GM12878 (cell line): ENCODE measurements at regions not wholly inside any gene's neighbourhood (a gene's known extent, or its start where the extent isn't known, plus 50 kb on each side); places are given as distances from the start of the nearest gene placed in this dataset.

Experiments used
- ATAC-seq: fragments of 200-7000 bp; cut with Tn5 transposase; 3 replicates; pipeline ENCODE4 v1.9.1; 2020; ENCODE audit warnings: mild to moderate bottlenecking, moderate library complexity
- BruUV-seq: library from RNA; stranded (reverse); fragments of 400-500 nt; replicated peaks from 2 replicates; lab custom pipeline; 2021; lab: Mats Ljungman, UMichigan
- CTCF ChIA-PET: fragments of 300-600 bp; sonication (Branson Sonifier 250); formaldehyde crosslinking; extraction: SDS; loops from one replicate; lab custom pipeline; 2021; ENCODE audit warnings: inconsistent platforms; lab: Yijun Ruan, JAX
- POLR2A ChIA-PET: fragments of 350-600 bp; formaldehyde crosslinking; extraction: SDS; loops from one replicate; lab custom pipeline; 2021; ENCODE audit warnings: inconsistent platforms; lab: Charles Lee
- RAD21 ChIA-PET: fragments of 300-600 bp; sonication (Branson Sonifier 250); formaldehyde crosslinking; loops from one replicate; lab custom pipeline; 2023; ENCODE audit warnings: antibody characterized with exemption; ENCODE audit not compliant: unreplicated experiment; lab: Charles Lee
- SMC1A ChIA-PET: fragments of 300-600 bp; sonication (Branson Sonifier 250); formaldehyde crosslinking; loops from one replicate; lab custom pipeline; 2023; ENCODE audit not compliant: unreplicated experiment, uncharacterized antibody; lab: Charles Lee
- DNase-seq: peaks from one replicate; pipeline ENCODE4 v3.0.0-alpha.2; 2011; ENCODE audit warnings: low read depth, low spot score
- FAIRE-seq: peaks from 3 replicates; lab custom pipeline; 2011; peaks lifted over from hg19 to GRCh38; lab: Jason Lieb, UNC
- H2AFZ ChIP-seq: 2 replicates; pipeline ENCODE4 v1.6.0; 2011; ENCODE audit warnings: low read depth, low read length, control low read depth; ENCODE audit not compliant: control insufficient read depth
- H3K27ac ChIP-seq: 2 replicates; pipeline ENCODE4 v1.5.1; 2011; ENCODE audit warnings: control low read depth; ENCODE audit not compliant: control insufficient read depth, insufficient read depth
- H3K27me3 ChIP-seq, 2 experiments: replicated peaks in 1 of 2; 2 replicates each; pipeline versions ENCODE4 v1.6.0 to v1.6.1; 2011; ENCODE audit warnings: low read length in 1 of 2; ENCODE audit not compliant: control insufficient read depth in 2 of 2, insufficient read depth in 2 of 2
- H3K36me3 ChIP-seq, 2 experiments: 2 replicates each; pipeline ENCODE4 v1.5.1; 2011; ENCODE audit warnings: low read length in 1 of 2; ENCODE audit not compliant: control insufficient read depth in 2 of 2, insufficient read depth in 2 of 2
- H3K4me1 ChIP-seq: 2 replicates; pipeline ENCODE4 v1.6.1; 2011; ENCODE audit warnings: mild to moderate bottlenecking, low read length, moderate library complexity, mixed read lengths; ENCODE audit not compliant: control insufficient read depth, insufficient read depth
- H3K4me2 ChIP-seq: 2 replicates; pipeline ENCODE4 v1.6.0; 2011; ENCODE audit warnings: control low read depth; ENCODE audit not compliant: control insufficient read depth, insufficient read depth
- H3K4me3 ChIP-seq: fragments of 200-600 bp; sonication (generic); 2 replicates; pipeline ENCODE4 v1.5.1; 2016
- H3K79me2 ChIP-seq: 2 replicates; pipeline ENCODE4 v1.6.0; 2011; ENCODE audit warnings: low read length; ENCODE audit not compliant: control insufficient read depth, insufficient read depth
- H3K9ac ChIP-seq: 2 replicates; pipeline ENCODE4 v1.8.0; 2011; ENCODE audit warnings: low read length, control low read depth, mixed read lengths; ENCODE audit not compliant: control insufficient read depth, insufficient read depth
- H3K9me3 ChIP-seq: replicated peaks from 3 replicates; pipeline ENCODE4 v1.5.1; 2011; ENCODE audit warnings: mild to moderate bottlenecking, low read length; ENCODE audit not compliant: control insufficient read depth, insufficient read depth
- H4K20me1 ChIP-seq: 2 replicates; pipeline ENCODE4 v1.6.0; 2011; ENCODE audit not compliant: control insufficient read depth, insufficient read depth
- BRCA1 ChIP-seq: IDR thresholded peaks from 2 replicates; pipeline ENCODE4 v1.6.1; 2011; ENCODE audit warnings: low read depth, low read length, improper control_type of control experiment
- CREB1 ChIP-seq: IDR thresholded peaks from 2 replicates; pipeline ENCODE4 v1.6.1; 2012; ENCODE audit warnings: low read depth, mild to moderate bottlenecking, inconsistent platforms
- DPF2 ChIP-seq: fragments of 450-650 bp; IDR thresholded peaks from 2 replicates; pipeline ENCODE4 v1.6.1; 2017; ENCODE audit warnings: mild to moderate bottlenecking
- EP300 ChIP-seq, 2 experiments: fragments of 150-350 bp in 1 of 2; IDR thresholded peaks; 2 replicates each; pipeline ENCODE4 v1.6.1; 2011 to 2012; ENCODE audit warnings: low read depth in 2 of 2, low read length in 2 of 2, borderline replicate concordance in 1 of 2, improper control_type of control experiment in 1 of 2, inconsistent platforms in 1 of 2; ENCODE audit not compliant: control insufficient read depth in 1 of 2
- MTA2 ChIP-seq: fragments of 450-650 bp; IDR thresholded peaks from 2 replicates; pipeline ENCODE4 v1.6.1; 2016; ENCODE audit warnings: low read depth, mild to moderate bottlenecking, moderate library complexity
- RFX5 ChIP-seq: IDR thresholded peaks from 2 replicates; pipeline ENCODE4 v1.6.1; 2011; ENCODE audit warnings: low read depth, low read length, improper control_type of control experiment
- SMAD1 ChIP-seq: fragments of 450-650 bp; IDR thresholded peaks from 2 replicates; pipeline ENCODE4 v1.6.1; 2018; ENCODE audit warnings: mild to moderate bottlenecking, low read depth; ENCODE audit not compliant: partially characterized antibody
- WGBS: methylation state at CpG from one replicate; pipeline ENCODE4 v1.1.6; 2016; ENCODE audit warnings: low lambda C conversion rate; ENCODE audit not compliant: insufficient replicate concordance, insufficient coverage; ENCODE audit errors: missing lambda C conversion rate; 5-methylcytosine and 5-hydroxymethylcytosine counted together
- in situ Hi-C: fragments of 300-500 bp; cut with MboI; formaldehyde crosslinking; loops from 9 replicates; pipeline ENCODE4 v1.14.3; 2018; ENCODE audit warnings: mixed read lengths
- intact Hi-C: fragments of 100-400 bp; cut with micrococcal nuclease; formaldehyde crosslinking; loops from one replicate; pipeline ENCODE4 v1.14.2; 2022; ENCODE audit not compliant: unreplicated experiment
- TF ChIP-seq, protein P1 (sequence below): IDR thresholded peaks from 2 replicates; pipeline ENCODE4 v1.6.1; 2012; ENCODE audit warnings: improper control_type of control experiment, low read depth, low read length; ENCODE audit not compliant: insufficient replicate concordance
- TF ChIP-seq, protein P2 (sequence below): fragments of 450-650 bp; IDR thresholded peaks from 2 replicates; pipeline ENCODE4 v1.6.1; 2017; ENCODE audit warnings: mild to moderate bottlenecking
- TF ChIP-seq, protein P3 (sequence below): fragments of 450-650 bp; IDR thresholded peaks from 2 replicates; pipeline ENCODE4 v1.6.1; 2016; ENCODE audit warnings: mild to moderate bottlenecking
- TF ChIP-seq, protein P4 (sequence below): IDR thresholded peaks from 2 replicates; pipeline ENCODE4 v1.6.1; 2012; ENCODE audit warnings: mild to moderate bottlenecking, low read depth, low read length

DNA sequence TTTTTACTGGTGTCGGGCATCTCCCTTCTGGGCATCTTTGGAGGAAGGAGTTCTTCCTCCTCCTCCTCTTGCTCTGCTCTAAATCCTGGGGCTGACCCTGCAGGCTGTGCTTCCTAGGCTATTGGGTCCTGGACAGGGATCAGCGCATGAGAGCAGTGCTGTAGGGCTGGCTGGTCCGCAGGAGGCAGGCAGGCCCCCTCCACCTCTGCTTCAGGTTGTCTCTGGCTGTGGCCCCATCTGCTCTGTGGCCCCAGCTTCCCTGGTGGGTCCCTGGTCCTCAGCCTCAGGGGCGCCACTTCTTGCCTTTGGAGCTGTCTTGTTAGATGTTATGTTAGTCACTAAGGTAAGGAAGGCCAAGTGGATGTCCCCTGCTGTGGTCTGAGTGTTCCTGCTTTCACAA, 237.3 kb upstream of the PITRM1 start:
- H3K4me3 ChIP-seq, result no peak overlapping the region
- SMC1A ChIA-PET, result no interaction called here
- H3K4me2 ChIP-seq, result no peak overlapping the region
- H3K27ac ChIP-seq, result no peak overlapping the region
- in situ Hi-C loops, result no loop called here
- RAD21 ChIA-PET, result no interaction called here
- H2AFZ ChIP-seq, result no peak overlapping the region
- intact Hi-C loops, result no loop called here
- POLR2A ChIA-PET, result no interaction called here
- no peak overlapping the region for H3K9ac ChIP-seq
- CTCF ChIA-PET, result no interaction called here
- BruUV-seq, result no TSS peak
- H3K79me2 ChIP-seq, result no peaks in the 10 kb centered on the region
- FAIRE-seq, result no peak
- WGBS, result 50% methylated on average over 4 of the region's 4 CpGs
- H3K36me3 ChIP-seq, result no peaks in the 10 kb centered on the region
- no peak for ATAC-seq
- peaks cover 4% of the 10 kb centered on the region; the same call in 1 of the 3 replicates for H3K9me3 ChIP-seq
- no peaks in the 10 kb centered on the region for H4K20me1 ChIP-seq
- DNase-seq, result no peak
- no peaks in the 10 kb centered on the region for H3K4me1 ChIP-seq
- H3K27me3 ChIP-seq, result no peaks in the 10 kb centered on the region
- TF ChIP-seq, protein P1, sequence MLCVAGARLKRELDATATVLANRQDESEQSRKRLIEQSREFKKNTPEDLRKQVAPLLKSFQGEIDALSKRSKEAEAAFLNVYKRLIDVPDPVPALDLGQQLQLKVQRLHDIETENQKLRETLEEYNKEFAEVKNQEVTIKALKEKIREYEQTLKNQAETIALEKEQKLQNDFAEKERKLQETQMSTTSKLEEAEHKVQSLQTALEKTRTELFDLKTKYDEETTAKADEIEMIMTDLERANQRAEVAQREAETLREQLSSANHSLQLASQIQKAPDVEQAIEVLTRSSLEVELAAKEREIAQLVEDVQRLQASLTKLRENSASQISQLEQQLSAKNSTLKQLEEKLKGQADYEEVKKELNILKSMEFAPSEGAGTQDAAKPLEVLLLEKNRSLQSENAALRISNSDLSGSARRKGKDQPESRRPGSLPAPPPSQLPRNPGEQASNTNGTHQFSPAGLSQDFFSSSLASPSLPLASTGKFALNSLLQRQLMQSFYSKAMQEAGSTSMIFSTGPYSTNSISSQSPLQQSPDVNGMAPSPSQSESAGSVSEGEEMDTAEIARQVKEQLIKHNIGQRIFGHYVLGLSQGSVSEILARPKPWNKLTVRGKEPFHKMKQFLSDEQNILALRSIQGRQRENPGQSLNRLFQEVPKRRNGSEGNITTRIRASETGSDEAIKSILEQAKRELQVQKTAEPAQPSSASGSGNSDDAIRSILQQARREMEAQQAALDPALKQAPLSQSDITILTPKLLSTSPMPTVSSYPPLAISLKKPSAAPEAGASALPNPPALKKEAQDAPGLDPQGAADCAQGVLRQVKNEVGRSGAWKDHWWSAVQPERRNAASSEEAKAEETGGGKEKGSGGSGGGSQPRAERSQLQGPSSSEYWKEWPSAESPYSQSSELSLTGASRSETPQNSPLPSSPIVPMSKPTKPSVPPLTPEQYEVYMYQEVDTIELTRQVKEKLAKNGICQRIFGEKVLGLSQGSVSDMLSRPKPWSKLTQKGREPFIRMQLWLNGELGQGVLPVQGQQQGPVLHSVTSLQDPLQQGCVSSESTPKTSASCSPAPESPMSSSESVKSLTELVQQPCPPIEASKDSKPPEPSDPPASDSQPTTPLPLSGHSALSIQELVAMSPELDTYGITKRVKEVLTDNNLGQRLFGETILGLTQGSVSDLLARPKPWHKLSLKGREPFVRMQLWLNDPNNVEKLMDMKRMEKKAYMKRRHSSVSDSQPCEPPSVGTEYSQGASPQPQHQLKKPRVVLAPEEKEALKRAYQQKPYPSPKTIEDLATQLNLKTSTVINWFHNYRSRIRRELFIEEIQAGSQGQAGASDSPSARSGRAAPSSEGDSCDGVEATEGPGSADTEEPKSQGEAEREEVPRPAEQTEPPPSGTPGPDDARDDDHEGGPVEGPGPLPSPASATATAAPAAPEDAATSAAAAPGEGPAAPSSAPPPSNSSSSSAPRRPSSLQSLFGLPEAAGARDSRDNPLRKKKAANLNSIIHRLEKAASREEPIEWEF, result no peak
- TF ChIP-seq DPF2, result no peak
- TF ChIP-seq, protein P2, sequence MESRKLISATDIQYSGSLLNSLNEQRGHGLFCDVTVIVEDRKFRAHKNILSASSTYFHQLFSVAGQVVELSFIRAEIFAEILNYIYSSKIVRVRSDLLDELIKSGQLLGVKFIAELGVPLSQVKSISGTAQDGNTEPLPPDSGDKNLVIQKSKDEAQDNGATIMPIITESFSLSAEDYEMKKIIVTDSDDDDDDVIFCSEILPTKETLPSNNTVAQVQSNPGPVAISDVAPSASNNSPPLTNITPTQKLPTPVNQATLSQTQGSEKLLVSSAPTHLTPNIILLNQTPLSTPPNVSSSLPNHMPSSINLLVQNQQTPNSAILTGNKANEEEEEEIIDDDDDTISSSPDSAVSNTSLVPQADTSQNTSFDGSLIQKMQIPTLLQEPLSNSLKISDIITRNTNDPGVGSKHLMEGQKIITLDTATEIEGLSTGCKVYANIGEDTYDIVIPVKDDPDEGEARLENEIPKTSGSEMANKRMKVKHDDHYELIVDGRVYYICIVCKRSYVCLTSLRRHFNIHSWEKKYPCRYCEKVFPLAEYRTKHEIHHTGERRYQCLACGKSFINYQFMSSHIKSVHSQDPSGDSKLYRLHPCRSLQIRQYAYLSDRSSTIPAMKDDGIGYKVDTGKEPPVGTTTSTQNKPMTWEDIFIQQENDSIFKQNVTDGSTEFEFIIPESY, result no peak
- TF ChIP-seq BRCA1, result no peak
- no peak for TF ChIP-seq CREB1
- TF ChIP-seq MTA2, result no peak
- no peak for TF ChIP-seq SMAD1
- no peak for TF ChIP-seq RFX5
- TF ChIP-seq, protein P3, sequence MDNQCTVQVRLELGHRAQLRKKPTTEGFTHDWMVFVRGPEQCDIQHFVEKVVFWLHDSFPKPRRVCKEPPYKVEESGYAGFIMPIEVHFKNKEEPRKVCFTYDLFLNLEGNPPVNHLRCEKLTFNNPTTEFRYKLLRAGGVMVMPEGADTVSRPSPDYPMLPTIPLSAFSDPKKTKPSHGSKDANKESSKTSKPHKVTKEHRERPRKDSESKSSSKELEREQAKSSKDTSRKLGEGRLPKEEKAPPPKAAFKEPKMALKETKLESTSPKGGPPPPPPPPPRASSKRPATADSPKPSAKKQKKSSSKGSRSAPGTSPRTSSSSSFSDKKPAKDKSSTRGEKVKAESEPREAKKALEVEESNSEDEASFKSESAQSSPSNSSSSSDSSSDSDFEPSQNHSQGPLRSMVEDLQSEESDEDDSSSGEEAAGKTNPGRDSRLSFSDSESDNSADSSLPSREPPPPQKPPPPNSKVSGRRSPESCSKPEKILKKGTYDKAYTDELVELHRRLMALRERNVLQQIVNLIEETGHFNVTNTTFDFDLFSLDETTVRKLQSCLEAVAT, result no peak
- no peak for TF ChIP-seq EP300 (IDR thresholded peaks at IDR 0.05; ENCODE audit: borderline replicate concordance in 1 of 2, control insufficient read depth in 1 of 2, low read depth in 2 of 2, low read length in 2 of 2)
- TF ChIP-seq, protein P4, sequence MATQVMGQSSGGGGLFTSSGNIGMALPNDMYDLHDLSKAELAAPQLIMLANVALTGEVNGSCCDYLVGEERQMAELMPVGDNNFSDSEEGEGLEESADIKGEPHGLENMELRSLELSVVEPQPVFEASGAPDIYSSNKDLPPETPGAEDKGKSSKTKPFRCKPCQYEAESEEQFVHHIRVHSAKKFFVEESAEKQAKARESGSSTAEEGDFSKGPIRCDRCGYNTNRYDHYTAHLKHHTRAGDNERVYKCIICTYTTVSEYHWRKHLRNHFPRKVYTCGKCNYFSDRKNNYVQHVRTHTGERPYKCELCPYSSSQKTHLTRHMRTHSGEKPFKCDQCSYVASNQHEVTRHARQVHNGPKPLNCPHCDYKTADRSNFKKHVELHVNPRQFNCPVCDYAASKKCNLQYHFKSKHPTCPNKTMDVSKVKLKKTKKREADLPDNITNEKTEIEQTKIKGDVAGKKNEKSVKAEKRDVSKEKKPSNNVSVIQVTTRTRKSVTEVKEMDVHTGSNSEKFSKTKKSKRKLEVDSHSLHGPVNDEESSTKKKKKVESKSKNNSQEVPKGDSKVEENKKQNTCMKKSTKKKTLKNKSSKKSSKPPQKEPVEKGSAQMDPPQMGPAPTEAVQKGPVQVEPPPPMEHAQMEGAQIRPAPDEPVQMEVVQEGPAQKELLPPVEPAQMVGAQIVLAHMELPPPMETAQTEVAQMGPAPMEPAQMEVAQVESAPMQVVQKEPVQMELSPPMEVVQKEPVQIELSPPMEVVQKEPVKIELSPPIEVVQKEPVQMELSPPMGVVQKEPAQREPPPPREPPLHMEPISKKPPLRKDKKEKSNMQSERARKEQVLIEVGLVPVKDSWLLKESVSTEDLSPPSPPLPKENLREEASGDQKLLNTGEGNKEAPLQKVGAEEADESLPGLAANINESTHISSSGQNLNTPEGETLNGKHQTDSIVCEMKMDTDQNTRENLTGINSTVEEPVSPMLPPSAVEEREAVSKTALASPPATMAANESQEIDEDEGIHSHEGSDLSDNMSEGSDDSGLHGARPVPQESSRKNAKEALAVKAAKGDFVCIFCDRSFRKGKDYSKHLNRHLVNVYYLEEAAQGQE, result no peak
